ENCODE measurements at regions not wholly inside any gene's neighbourhood (a gene's known extent, or its start where the extent isn't known, plus 50 kb on each side); places are given as distances from the start of the nearest gene placed in this dataset.

DNA sequence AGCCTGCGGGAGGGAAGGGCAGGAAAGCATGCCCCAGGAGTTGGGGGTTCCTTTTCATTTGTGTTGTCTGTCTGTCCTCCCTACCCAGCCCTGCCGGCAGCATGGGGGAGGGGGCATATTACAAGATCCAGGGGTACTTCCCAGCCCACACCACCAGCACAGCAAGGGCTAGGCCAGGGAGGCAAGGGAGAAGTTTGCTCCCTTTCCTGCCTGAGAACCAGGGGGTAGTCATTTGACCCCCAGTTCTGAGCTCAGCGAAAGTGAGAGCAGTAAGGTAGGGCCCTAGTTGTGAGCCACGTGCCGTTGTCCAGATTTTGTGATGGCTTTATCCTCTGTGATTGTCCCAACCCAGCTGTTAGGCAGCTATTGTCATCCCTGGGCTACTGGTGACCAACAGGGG is 364.7 kb downstream of the BCL11B start:
- no peaks in the 10 kb centered on the region for H3K27me3 ChIP-seq (ENCODE audit: control insufficient read depth, insufficient read depth, low read length, poor library complexity, severe bottlenecking)
- H3K9me3 ChIP-seq (ENCODE audit: control insufficient read depth, low read length): no peaks in the 10 kb centered on the region
- H3K9ac ChIP-seq (ENCODE audit: extremely low read depth, low read length, poor library complexity, severe bottlenecking): no peak overlapping the region
- Mint-ChIP-seq H3K4me3 (no peak overlapping the region), H3K9me3 (no peaks in the 10 kb centered on the region), H3K27me3 (ENCODE audit: insufficient read depth) (no peaks in the 10 kb centered on the region), H3K36me3 (ENCODE audit: low read depth) (no peaks in the 10 kb centered on the region), H3K4me1 (peaks cover 19% of the 10 kb centered on the region), H3K27ac (no peak overlapping the region)
- H3K36me3 ChIP-seq (ENCODE audit: control insufficient read depth, insufficient read depth, low read length): no peaks in the 10 kb centered on the region
- H3K4me1 ChIP-seq (ENCODE audit: control insufficient read depth, insufficient read depth, low read length): no peaks in the 10 kb centered on the region
- peak overlapping the region; percentile 17 for H3K27ac ChIP-seq (ENCODE audit: low read depth, low read length)
- WGBS, 2 experiments (ENCODE audit: insufficient coverage in 1 of 2, insufficient read length in 1 of 2): 71 to 84% methylated on average over 4 to 5 of the region's 5 CpGs
- TF ChIP-seq, protein P1, sequence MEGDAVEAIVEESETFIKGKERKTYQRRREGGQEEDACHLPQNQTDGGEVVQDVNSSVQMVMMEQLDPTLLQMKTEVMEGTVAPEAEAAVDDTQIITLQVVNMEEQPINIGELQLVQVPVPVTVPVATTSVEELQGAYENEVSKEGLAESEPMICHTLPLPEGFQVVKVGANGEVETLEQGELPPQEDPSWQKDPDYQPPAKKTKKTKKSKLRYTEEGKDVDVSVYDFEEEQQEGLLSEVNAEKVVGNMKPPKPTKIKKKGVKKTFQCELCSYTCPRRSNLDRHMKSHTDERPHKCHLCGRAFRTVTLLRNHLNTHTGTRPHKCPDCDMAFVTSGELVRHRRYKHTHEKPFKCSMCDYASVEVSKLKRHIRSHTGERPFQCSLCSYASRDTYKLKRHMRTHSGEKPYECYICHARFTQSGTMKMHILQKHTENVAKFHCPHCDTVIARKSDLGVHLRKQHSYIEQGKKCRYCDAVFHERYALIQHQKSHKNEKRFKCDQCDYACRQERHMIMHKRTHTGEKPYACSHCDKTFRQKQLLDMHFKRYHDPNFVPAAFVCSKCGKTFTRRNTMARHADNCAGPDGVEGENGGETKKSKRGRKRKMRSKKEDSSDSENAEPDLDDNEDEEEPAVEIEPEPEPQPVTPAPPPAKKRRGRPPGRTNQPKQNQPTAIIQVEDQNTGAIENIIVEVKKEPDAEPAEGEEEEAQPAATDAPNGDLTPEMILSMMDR (conservative IDR thresholded peaks at IDR 0.05): no peak
- no peak for DNase-seq
- no peak overlapping the region for H3K4me3 ChIP-seq (ENCODE audit: low read length)

DNA sequence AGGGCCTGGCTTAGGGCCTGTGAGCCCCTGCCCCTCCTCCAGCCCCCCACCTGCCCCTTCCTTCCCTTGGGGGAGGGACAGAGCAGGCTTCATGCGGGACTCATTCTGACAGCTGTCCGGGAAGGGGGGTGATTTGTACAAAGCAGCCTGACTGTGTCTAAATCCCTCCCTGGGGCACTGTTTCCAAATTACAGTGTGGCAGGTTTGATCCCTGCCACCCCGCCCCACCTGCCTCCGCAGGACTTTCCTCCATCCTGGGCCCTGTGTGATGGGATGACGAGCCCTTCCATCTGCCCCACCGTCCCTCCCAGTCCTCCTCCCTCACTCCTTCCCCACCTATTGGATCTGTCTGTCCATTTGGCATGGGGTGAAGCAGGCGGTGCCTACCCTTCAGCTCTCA is 363.9 kb downstream of the BCL11B start:
- no peak overlapping the region for H3K4me3 ChIP-seq (ENCODE audit: low read length)
- no peaks in the 10 kb centered on the region for H3K9me3 ChIP-seq (ENCODE audit: control insufficient read depth, low read length)
- H3K27ac ChIP-seq (ENCODE audit: low read depth, low read length): no peak overlapping the region
- H3K4me1 Mint-ChIP-seq: peaks cover 15% of the 10 kb centered on the region
- H3K27ac Mint-ChIP-seq: no peak overlapping the region
- no peak for DNase-seq
- no peak overlapping the region for H3K9ac ChIP-seq (ENCODE audit: extremely low read depth, low read length, poor library complexity, severe bottlenecking)
- H3K27me3 ChIP-seq (ENCODE audit: control insufficient read depth, insufficient read depth, low read length, poor library complexity, severe bottlenecking): no peaks in the 10 kb centered on the region
- TF ChIP-seq, protein P1 (conservative IDR thresholded peaks at IDR 0.05): no peak
- no peaks in the 10 kb centered on the region for H3K27me3 Mint-ChIP-seq (ENCODE audit: insufficient read depth)
- no peak overlapping the region for H3K4me3 Mint-ChIP-seq
- WGBS, 2 experiments (ENCODE audit: insufficient coverage in 1 of 2, insufficient read length in 1 of 2): 87 to 89% methylated on average over 6 to 7 of the region's 7 CpGs
- H3K9me3 Mint-ChIP-seq: no peaks in the 10 kb centered on the region
- H3K4me1 ChIP-seq (ENCODE audit: control insufficient read depth, insufficient read depth, low read length): no peaks in the 10 kb centered on the region
- no peaks in the 10 kb centered on the region for H3K36me3 Mint-ChIP-seq (ENCODE audit: low read depth)
- H3K36me3 ChIP-seq (ENCODE audit: control insufficient read depth, insufficient read depth, low read length): no peaks in the 10 kb centered on the region

DNA sequence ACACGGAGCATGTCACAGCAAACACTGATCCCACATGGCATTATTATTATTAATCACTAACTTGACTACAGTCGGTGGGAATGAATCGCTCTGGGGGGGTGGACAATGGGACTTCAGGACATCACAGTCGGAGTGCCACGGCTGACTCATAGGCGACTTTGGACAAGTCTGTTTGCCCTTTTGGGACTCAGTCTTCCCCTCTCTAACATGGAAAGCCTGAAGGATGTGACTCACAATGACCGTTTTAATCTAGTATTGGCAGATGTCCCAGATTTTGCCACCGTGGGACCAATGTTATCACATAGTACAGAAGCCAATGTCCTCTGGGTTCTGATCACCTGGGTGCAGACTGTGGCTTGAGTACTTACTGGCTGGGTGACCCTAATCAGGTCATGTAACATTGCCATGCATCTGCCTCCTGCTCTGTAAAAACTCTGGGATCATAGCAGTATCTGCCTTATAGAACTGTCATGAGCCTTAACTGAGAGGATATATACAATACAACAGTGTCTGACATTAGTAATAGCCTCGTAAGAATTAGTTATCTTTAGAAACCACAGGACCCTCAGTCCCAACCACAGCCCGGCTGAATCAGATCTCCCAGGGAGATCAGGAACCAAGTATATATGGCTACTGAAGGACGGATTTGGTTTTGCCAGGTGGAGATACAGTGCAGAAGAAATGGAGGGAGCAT is 362.6 kb downstream of the BCL11B start:
- H3K9me3 ChIP-seq (ENCODE audit: control insufficient read depth, low read length): no peaks in the 10 kb centered on the region
- Mint-ChIP-seq H3K4me1 (peaks cover 15% of the 10 kb centered on the region), H3K27ac (no peak overlapping the region), H3K36me3 (ENCODE audit: low read depth) (no peaks in the 10 kb centered on the region), H3K27me3 (ENCODE audit: insufficient read depth) (peaks cover 5% of the 10 kb centered on the region), H3K4me3 (no peak overlapping the region), H3K9me3 (no peaks in the 10 kb centered on the region)
- no peaks in the 10 kb centered on the region for H3K27me3 ChIP-seq (ENCODE audit: control insufficient read depth, insufficient read depth, low read length, poor library complexity, severe bottlenecking)
- H3K4me3 ChIP-seq (ENCODE audit: low read length): no peak overlapping the region
- no peak overlapping the region for H3K9ac ChIP-seq (ENCODE audit: extremely low read depth, low read length, poor library complexity, severe bottlenecking)
- no peak overlapping the region for H3K27ac ChIP-seq (ENCODE audit: low read depth, low read length)
- DNase-seq: no peak
- TF ChIP-seq, protein P1 (conservative IDR thresholded peaks at IDR 0.05): no peak
- WGBS, 2 experiments (ENCODE audit: insufficient coverage in 1 of 2, insufficient read length in 1 of 2): 91 to 93% methylated on average over 8 to 10 of the region's 11 CpGs
- H3K36me3 ChIP-seq (ENCODE audit: control insufficient read depth, insufficient read depth, low read length): no peaks in the 10 kb centered on the region
- no peaks in the 10 kb centered on the region for H3K4me1 ChIP-seq (ENCODE audit: control insufficient read depth, insufficient read depth, low read length)

Data from endodermal cell (in vitro differentiated cells).